IMR-90 (cell line): ENCODE measurements at regions not wholly inside any gene's neighbourhood (a gene's known extent, or its start where the extent isn't known, plus 50 kb on each side); places are given as distances from the start of the nearest gene placed in this dataset.

Experiments
- ATAC-seq: fragments of 200-7000 bp; cut with Tn5 transposase; 2 replicates; pipeline ENCODE4 v1.9.1; 2020; ENCODE audit warnings: low read depth, mild to moderate bottlenecking, moderate library complexity
- BruUV-seq: library from RNA; stranded (reverse); fragments of 400-500 nt; replicated peaks from 2 replicates; lab custom pipeline; 2021; lab: Mats Ljungman, UMichigan
- CTCF ChIA-PET: fragments of 300-600 bp; formaldehyde crosslinking; extraction: SDS; loops from one replicate; lab custom pipeline; 2021; ENCODE audit warnings: antibody characterized with exemption; lab: Yijun Ruan, JAX
- POLR2A ChIA-PET: fragments of 300-600 bp; sonication (Branson Sonifier 250); formaldehyde crosslinking; loops from one replicate; lab custom pipeline; 2022; ENCODE audit warnings: antibody characterized with exemption; ENCODE audit not compliant: unreplicated experiment; lab: Charles Lee
- DNase-seq: peaks from one replicate; pipeline ENCODE4 v3.0.0; 2013
- H2AFZ ChIP-seq: replicated peaks from 2 replicates; pipeline ENCODE3; 2013; ENCODE audit warnings: low read length, mild to moderate bottlenecking; ENCODE audit not compliant: poor library complexity
- H2AK5ac ChIP-seq: 2 replicates; pipeline ENCODE4 v1.6.1; 2013; ENCODE audit warnings: low read depth, low read length, inconsistent platforms
- H2AK9ac ChIP-seq: replicated peaks from 2 replicates; pipeline ENCODE3; 2013; ENCODE audit warnings: mild to moderate bottlenecking, low read depth, low read length, moderate library complexity; ENCODE audit not compliant: poor library complexity
- H2BK120ac ChIP-seq: 2 replicates; pipeline ENCODE4 v1.6.1; 2013; ENCODE audit warnings: low read depth, low read length, inconsistent platforms
- H2BK15ac ChIP-seq: 3 replicates; pipeline ENCODE4 v1.6.1; 2013; ENCODE audit warnings: low read depth, low read length, inconsistent platforms
- H2BK20ac ChIP-seq: 2 replicates; pipeline ENCODE4 v1.6.1; 2013; ENCODE audit warnings: low read depth, mild to moderate bottlenecking, inconsistent platforms, low read length, moderate library complexity
- H2BK5ac ChIP-seq: 2 replicates; pipeline ENCODE4 v1.6.1; 2013; ENCODE audit warnings: mild to moderate bottlenecking, low read depth, low read length, inconsistent platforms; ENCODE audit not compliant: poor library complexity, severe bottlenecking
- H3K14ac ChIP-seq: replicated peaks from 2 replicates; pipeline ENCODE4 v1.6.1; 2013; ENCODE audit warnings: low read depth, low read length, inconsistent platforms
- H3K18ac ChIP-seq: 2 replicates; pipeline ENCODE4 v1.6.1; 2013; ENCODE audit warnings: low read depth, low read length, control low read depth
- H3K23ac ChIP-seq: 2 replicates; pipeline ENCODE4 v1.6.1; 2013; ENCODE audit warnings: low read depth, low read length, inconsistent platforms
- H3K27ac ChIP-seq: 2 replicates; pipeline ENCODE4 v1.5.1; 2013; ENCODE audit warnings: mild to moderate bottlenecking, control low read depth, low read length; ENCODE audit not compliant: insufficient read depth
- H3K27me3 ChIP-seq: 2 replicates; pipeline ENCODE4 v1.6.1; 2013; ENCODE audit warnings: low read length; ENCODE audit not compliant: control insufficient read depth, insufficient read depth
- H3K36me3 ChIP-seq: 2 replicates; pipeline ENCODE4 v1.6.1; 2013; ENCODE audit warnings: low read length, mixed read lengths; ENCODE audit not compliant: control insufficient read depth, insufficient read depth
- H3K4ac ChIP-seq: 2 replicates; pipeline ENCODE4 v1.6.1; 2013; ENCODE audit warnings: low read depth, low read length, inconsistent platforms
- H3K4me1 ChIP-seq: 2 replicates; pipeline ENCODE4 v1.6.1; 2013; ENCODE audit warnings: low read length, mixed read lengths; ENCODE audit not compliant: control insufficient read depth, insufficient read depth
- H3K4me2 ChIP-seq: 2 replicates; pipeline ENCODE4 v1.6.1; 2013; ENCODE audit warnings: low read depth, mild to moderate bottlenecking, control low read depth, low read length, moderate library complexity
- H3K4me3 ChIP-seq: 2 replicates; pipeline ENCODE4 v1.5.1; 2013; ENCODE audit warnings: low read depth, mild to moderate bottlenecking, control low read depth, low read length, moderate library complexity; ENCODE audit not compliant: insufficient read depth
- H3K56ac ChIP-seq: 2 replicates; pipeline ENCODE4 v1.6.1; 2013; ENCODE audit warnings: low read length, inconsistent platforms; ENCODE audit not compliant: insufficient read depth; ENCODE audit errors: extremely low read depth
- H3K79me1 ChIP-seq, 2 experiments: 2 replicates each; pipeline ENCODE4 v1.6.1; 2013; ENCODE audit warnings: low read length in 2 of 2, inconsistent platforms in 1 of 2, low read depth in 1 of 2
- H3K9ac ChIP-seq: 2 replicates; pipeline ENCODE4 v1.6.1; 2013; ENCODE audit warnings: low read depth, low read length, control low read depth
- H3K9me1 ChIP-seq: 2 replicates; pipeline ENCODE4 v1.6.1; 2013; ENCODE audit warnings: low read length, inconsistent platforms; ENCODE audit not compliant: insufficient read depth
- H3K9me3 ChIP-seq: 2 replicates; pipeline ENCODE4 v1.6.1; 2013; ENCODE audit warnings: low read length; ENCODE audit not compliant: control insufficient read depth, insufficient read depth
- H4K20me1 ChIP-seq: 2 replicates; pipeline ENCODE4 v1.6.1; 2013; ENCODE audit warnings: low read length, inconsistent platforms; ENCODE audit not compliant: insufficient read depth
- H4K5ac ChIP-seq: 2 replicates; pipeline ENCODE4 v1.6.1; 2013; ENCODE audit warnings: mild to moderate bottlenecking, low read depth, low read length, control low read depth
- H4K8ac ChIP-seq, 2 experiments: 2 replicates each; pipeline ENCODE4 v1.6.1; 2013; ENCODE audit warnings: low read depth in 2 of 2, low read length in 2 of 2, control low read depth in 1 of 2, inconsistent platforms in 1 of 2
- H4K91ac ChIP-seq: 2 replicates; pipeline ENCODE4 v1.6.1; 2013; ENCODE audit warnings: low read depth, low read length, inconsistent platforms; ENCODE audit not compliant: insufficient read depth
- BHLHE40 ChIP-seq: fragments of 150-350 bp; IDR thresholded peaks from 2 replicates; pipeline ENCODE4 v1.6.1; 2016; ENCODE audit warnings: mild to moderate bottlenecking, low read depth, low read length
- CHD1 ChIP-seq: IDR thresholded peaks from 2 replicates; pipeline ENCODE4 v1.6.1; 2012; ENCODE audit warnings: low read depth, low read length, improper control_type of control experiment
- ELK1 ChIP-seq: fragments of 150-350 bp; IDR thresholded peaks from 2 replicates; pipeline ENCODE4 v1.6.1; 2016; ENCODE audit warnings: low read depth, mild to moderate bottlenecking, low read length, moderate library complexity, borderline replicate concordance
- FOS ChIP-seq: fragments of 150-350 bp; IDR thresholded peaks from 2 replicates; pipeline ENCODE4 v1.6.1; 2016; ENCODE audit warnings: low read depth, low read length
- MAZ ChIP-seq: IDR thresholded peaks from 2 replicates; pipeline ENCODE4 v1.6.1; 2012; ENCODE audit warnings: low read depth, mild to moderate bottlenecking, low read length, improper control_type of control experiment, moderate library complexity, borderline replicate concordance
- MXI1 ChIP-seq: IDR thresholded peaks from 2 replicates; pipeline ENCODE4 v1.6.1; 2012; ENCODE audit warnings: low read depth, mild to moderate bottlenecking, low read length, moderate library complexity, borderline replicate concordance
- POLR2A ChIP-seq: IDR thresholded peaks from 2 replicates; pipeline ENCODE4 v1.6.1; 2012; ENCODE audit warnings: mild to moderate bottlenecking, low read depth, low read length
- RFX5 ChIP-seq: IDR thresholded peaks from 2 replicates; pipeline ENCODE4 v1.8.0; 2012; ENCODE audit warnings: low read depth, mild to moderate bottlenecking, low read length, moderate library complexity
- SMC3 ChIP-seq: fragments of 150-350 bp; IDR thresholded peaks from 2 replicates; pipeline ENCODE4 v1.6.1; 2016; ENCODE audit warnings: low read depth, mild to moderate bottlenecking, antibody characterized with exemption, low read length, moderate library complexity
- USF2 ChIP-seq: fragments of 150-350 bp; IDR thresholded peaks from 2 replicates; pipeline ENCODE4 v1.6.1; 2017; ENCODE audit warnings: mild to moderate bottlenecking, antibody characterized with exemption, low read length, low read depth
- WGBS, 2 experiments: methylation state at CpG; one replicate each; pipeline versions ENCODE4 v1.1.5 to v1.1.7; 2013; ENCODE audit warnings: missing lambda C conversion rate in 2 of 2; ENCODE audit not compliant: insufficient read length in 1 of 2; ENCODE audit errors: extremely low coverage in 2 of 2; 5-methylcytosine and 5-hydroxymethylcytosine counted together
- dilution Hi-C: fragments of 300-500 bp; cut with HindIII; formaldehyde crosslinking; loops from one replicate; pipeline ENCODE4 v1.14.3; 2018; ENCODE audit warnings: low sequenced_read_pairs; ENCODE audit not compliant: unreplicated experiment
- in situ Hi-C: fragments of 300-500 bp; cut with MboI; formaldehyde crosslinking; loops from 3 replicates; pipeline ENCODE4 v1.14.3; 2019; ENCODE audit warnings: low sequenced_read_pairs, inconsistent platforms, mixed read lengths
- intact Hi-C: fragments of 100-400 bp; cut with micrococcal nuclease; formaldehyde crosslinking; loops from 2 replicates; pipeline ENCODE4 v1.10.0; 2022

- CTCF ChIA-PET = interaction anchor here (0.6 kb wide), 1 partner anchor 19 kb away, joined by 3 read pairs; no protein-coding TSS in a partner anchor
- H3K4me2 ChIP-seq = peak overlapping the region; percentile 62
- H2AK9ac ChIP-seq = no peak overlapping the region
- H3K23ac ChIP-seq = no peak overlapping the region
- dilution Hi-C loops = no loop called here
- H3K4me1 ChIP-seq = no peaks in the 10 kb centered on the region
- H2BK5ac ChIP-seq = no peak overlapping the region
- H2BK15ac ChIP-seq = no peak overlapping the region
- H3K18ac ChIP-seq = peak overlapping the region; percentile 85
- H4K8ac ChIP-seq = no peak overlapping the region
- H3K36me3 ChIP-seq = no peaks in the 10 kb centered on the region
- ATAC-seq = peak; percentile 95
- intact Hi-C loops = loop anchor here (5.0 to 10.0 kb wide), 2 partner anchors 43 to 79 kb away; no protein-coding TSS in a partner anchor
- 61% methylated on average over 2 of the region's 5 CpGs; no CpG with 5 or more reads in 1 of the 2 experiments for WGBS, 2 experiments
- no peak overlapping the region for H2BK20ac ChIP-seq
- no peaks in the 10 kb centered on the region for H3K27me3 ChIP-seq
- TF ChIP-seq FOS (no peak), MXI1 (no peak), MAZ (no peak), POLR2A (no peak), CHD1 (no peak), ELK1 (no peak), SMC3 (no peak), RFX5 (no peak), BHLHE40 (no peak), USF2 (no peak)
- H3K27ac ChIP-seq = peak overlapping the region; percentile 88; the same call in 1 of the 2 replicates
- no peaks in the 10 kb centered on the region for H3K9me1 ChIP-seq
- no peak overlapping the region for H2AK5ac ChIP-seq
- H3K14ac ChIP-seq = no peak overlapping the region
- H2AFZ ChIP-seq = no peak overlapping the region
- no peak overlapping the region for H4K91ac ChIP-seq
- no peak overlapping the region; the same call in 1 of the 2 replicates for H4K5ac ChIP-seq
- H2BK120ac ChIP-seq = no peak overlapping the region
- no peak overlapping the region for H3K4me3 ChIP-seq
- no peaks in the 10 kb centered on the region; a peak in 1 of 4 replicates for H3K79me1 ChIP-seq
- no peak overlapping the region for H3K9ac ChIP-seq
- peak overlapping the region; percentile 24; the same call in 1 of the 2 replicates for H3K4ac ChIP-seq
- in situ Hi-C loops = no loop called here
- no peak overlapping the region for H3K56ac ChIP-seq
- peak; percentile 80 for DNase-seq
- no peaks in the 10 kb centered on the region for H4K20me1 ChIP-seq
- POLR2A ChIA-PET = no interaction called here
- no peaks in the 10 kb centered on the region for H3K9me3 ChIP-seq
- BruUV-seq = no TSS peak
Measured at GRCh38 chrX:63513825-63514568, 162.9 kb upstream of the SPIN4 start.
